Fibroblast of the conjunctiva (primary cell): ENCODE measurements at regions not wholly inside any gene's neighbourhood (a gene's known extent, or its start where the extent isn't known, plus 50 kb on each side); places are given as distances from the start of the nearest gene placed in this dataset.

Experiments
- DNase-seq: peaks from one replicate; pipeline ENCODE4 v3.0.0-alpha.2; 2010; ENCODE audit warnings: low read depth

- no peak for DNase-seq
These were observed 121.8 kb upstream of the WNT4 start for GRCh38 chr1:22264464-22265341.

GRCh38 chr1:22266141-22266540 is 123.2 kb upstream of the WNT4 start:
- no peak for DNase-seq

GRCh38 chr1:22267413-22268175 is 124.7 kb upstream of the WNT4 start:
- no peak for DNase-seq

GRCh38 chr1:22268327-22268726 is 125.4 kb upstream of the WNT4 start:
- DNase-seq, result no peak

- DNase-seq, result no peak
These were observed 129.2 kb upstream of the WNT4 start for GRCh38 chr1:22271847-22272801.

GRCh38 chr1:22273686-22274681 is 131.1 kb upstream of the WNT4 start:
- no peak for DNase-seq

- no peak for DNase-seq
These were observed 132.3 kb upstream of the WNT4 start for GRCh38 chr1:22275167-22275566.

GRCh38 chr1:22275626-22276395 is 132.9 kb upstream of the WNT4 start:
- peak; percentile 26 for DNase-seq

GRCh38 chr1:22276396-22276748 is 133.5 kb upstream of the WNT4 start:
- DNase-seq, result no peak

- no peak for DNase-seq
These were observed 134.8 kb upstream of the WNT4 start for GRCh38 chr1:22277662-22278061.

- DNase-seq, result no peak
These were observed 136.8 kb upstream of the WNT4 start for GRCh38 chr1:22279735-22280134.

GRCh38 chr1:22280526-22280925 is 137.6 kb upstream of the WNT4 start:
- no peak for DNase-seq

- no peak for DNase-seq
These were observed 138.8 kb upstream of the WNT4 start for GRCh38 chr1:22281521-22282363.

- no peak for DNase-seq
These were observed 139.6 kb upstream of the WNT4 start for GRCh38 chr1:22282364-22282995.

- no peak for DNase-seq
These were observed 140.7 kb upstream of the WNT4 start for GRCh38 chr1:22283596-22283995.

- no peak for DNase-seq
These were observed 141.3 kb upstream of the WNT4 start for GRCh38 chr1:22284236-22284635.

- no peak for DNase-seq
These were observed 142.1 kb upstream of the WNT4 start for GRCh38 chr1:22284906-22285548.
